Activated B cell treated with CpG ODN at 0.5 μM for 24 hours (primary cell): ENCODE measurements at regions not wholly inside any gene's neighbourhood (a gene's known extent, or its start where the extent isn't known, plus 50 kb on each side); places are given as distances from the start of the nearest gene placed in this dataset.

ENCODE experiments used
- ATAC-seq: fragments of 200-7000 bp; cut with Tn5 transposase; one replicate; pipeline ENCODE4 v1.10.0; 2021; ENCODE audit warnings: low read depth, mild to moderate bottlenecking, moderate library complexity
- CTCF ChIA-PET: fragments of 350-600 bp; sonication (Branson Sonifier 250); formaldehyde crosslinking; loops from one replicate; lab custom pipeline; 2021; ENCODE audit warnings: antibody characterized with exemption; lab: Charles Lee
- POLR2A ChIA-PET: fragments of 350-600 bp; sonication (Branson Sonifier 250); formaldehyde crosslinking; loops from one replicate; lab custom pipeline; 2021; ENCODE audit warnings: antibody characterized with exemption; lab: Charles Lee
- DNase-seq: peaks from one replicate; pipeline ENCODE4 v3.0.0; 2022
- H3K27ac Mint-ChIP-seq: one replicate; pipeline ENCODE4 v1.8.0; 2020; ENCODE audit warnings: mixed read lengths
- H3K27me3 Mint-ChIP-seq: one replicate; pipeline ENCODE4 v1.8.0; 2021; ENCODE audit warnings: mixed read lengths
- H3K36me3 Mint-ChIP-seq: one replicate; pipeline ENCODE4 v1.8.0; 2021; ENCODE audit warnings: low read depth, mixed read lengths
- H3K4me1 Mint-ChIP-seq: one replicate; pipeline ENCODE4 v1.8.0; 2021; ENCODE audit warnings: mixed read lengths
- H3K4me3 Mint-ChIP-seq: one replicate; pipeline ENCODE4 v1.8.0; 2020; ENCODE audit warnings: mild to moderate bottlenecking, mixed read lengths
- H3K9me3 Mint-ChIP-seq: one replicate; pipeline ENCODE4 v1.8.0; 2020; ENCODE audit warnings: mixed read lengths
- intact Hi-C: fragments of 100-400 bp; cut with micrococcal nuclease; formaldehyde crosslinking; loops from one replicate; pipeline ENCODE4 v1.15.1; 2024
- TF ChIP-seq, protein P1 (sequence below): fragments of 200-600 bp; IDR thresholded peaks from one replicate; pipeline ENCODE4 v1.8.0; 2022; ENCODE audit warnings: antibody characterized with exemption, mild to moderate bottlenecking

DNA sequence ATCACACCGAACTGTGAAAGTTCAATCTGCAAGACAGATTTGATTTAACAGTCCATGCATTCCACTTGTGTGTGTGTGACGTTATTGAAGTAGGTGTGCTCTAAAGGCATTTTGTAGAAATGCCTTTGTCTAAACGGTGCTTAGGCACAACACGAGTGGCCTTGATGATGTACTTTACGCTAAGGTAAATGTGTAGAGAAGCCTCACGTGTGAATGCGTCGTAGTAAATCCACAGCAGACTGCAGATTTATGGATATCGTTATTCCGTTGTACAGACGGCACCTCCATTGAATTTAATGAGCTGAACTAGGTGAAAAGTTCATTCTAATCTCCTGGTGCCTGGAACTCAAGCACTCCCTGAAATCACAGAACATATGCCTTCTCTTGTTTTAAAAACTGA, 202.8 kb upstream of the STXBP6 start:
- Mint-ChIP-seq H3K36me3 (no peaks in the 10 kb centered on the region), H3K4me3 (no peak overlapping the region), H3K27ac (no peak overlapping the region), H3K9me3 (no peaks in the 10 kb centered on the region), H3K4me1 (no peaks in the 10 kb centered on the region), H3K27me3 (no peaks in the 10 kb centered on the region)
- POLR2A ChIA-PET, result no interaction called here
- TF ChIP-seq, protein P1, sequence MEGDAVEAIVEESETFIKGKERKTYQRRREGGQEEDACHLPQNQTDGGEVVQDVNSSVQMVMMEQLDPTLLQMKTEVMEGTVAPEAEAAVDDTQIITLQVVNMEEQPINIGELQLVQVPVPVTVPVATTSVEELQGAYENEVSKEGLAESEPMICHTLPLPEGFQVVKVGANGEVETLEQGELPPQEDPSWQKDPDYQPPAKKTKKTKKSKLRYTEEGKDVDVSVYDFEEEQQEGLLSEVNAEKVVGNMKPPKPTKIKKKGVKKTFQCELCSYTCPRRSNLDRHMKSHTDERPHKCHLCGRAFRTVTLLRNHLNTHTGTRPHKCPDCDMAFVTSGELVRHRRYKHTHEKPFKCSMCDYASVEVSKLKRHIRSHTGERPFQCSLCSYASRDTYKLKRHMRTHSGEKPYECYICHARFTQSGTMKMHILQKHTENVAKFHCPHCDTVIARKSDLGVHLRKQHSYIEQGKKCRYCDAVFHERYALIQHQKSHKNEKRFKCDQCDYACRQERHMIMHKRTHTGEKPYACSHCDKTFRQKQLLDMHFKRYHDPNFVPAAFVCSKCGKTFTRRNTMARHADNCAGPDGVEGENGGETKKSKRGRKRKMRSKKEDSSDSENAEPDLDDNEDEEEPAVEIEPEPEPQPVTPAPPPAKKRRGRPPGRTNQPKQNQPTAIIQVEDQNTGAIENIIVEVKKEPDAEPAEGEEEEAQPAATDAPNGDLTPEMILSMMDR, result no peak
- ATAC-seq (no peak), DNase-seq (no peak)
- CTCF ChIA-PET, result no interaction called here
- intact Hi-C loops, result no loop called here

DNA sequence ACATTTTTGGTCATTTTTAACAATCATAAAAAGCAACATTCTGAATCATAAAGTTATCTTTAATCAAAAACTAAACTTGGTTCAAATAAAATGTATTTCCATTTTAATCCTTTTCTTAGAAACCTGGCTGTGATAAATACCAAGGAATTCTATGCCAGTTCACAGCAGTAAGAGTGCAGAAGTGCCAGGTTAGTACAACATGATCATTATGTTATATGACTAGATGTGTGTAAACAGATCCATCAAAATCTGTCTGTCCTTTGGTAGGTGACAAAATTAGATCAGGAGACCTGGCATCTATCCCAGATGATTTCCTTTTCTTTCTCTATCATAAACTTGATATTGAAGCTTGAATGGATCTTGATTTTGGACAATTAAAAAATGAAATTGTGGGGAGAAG, 200.6 kb upstream of the STXBP6 start:
- intact Hi-C loops, result no loop called here
- H3K4me1 Mint-ChIP-seq, result no peaks in the 10 kb centered on the region
- H3K36me3 Mint-ChIP-seq, result no peaks in the 10 kb centered on the region
- ATAC-seq (no peak), DNase-seq (no peak)
- H3K27ac Mint-ChIP-seq, result no peak overlapping the region
- ChIA-PET CTCF (no interaction called here), POLR2A (no interaction called here)
- no peaks in the 10 kb centered on the region for H3K27me3 Mint-ChIP-seq
- H3K4me3 Mint-ChIP-seq, result no peak overlapping the region
- H3K9me3 Mint-ChIP-seq, result no peaks in the 10 kb centered on the region
- TF ChIP-seq, protein P1, result no peak

DNA sequence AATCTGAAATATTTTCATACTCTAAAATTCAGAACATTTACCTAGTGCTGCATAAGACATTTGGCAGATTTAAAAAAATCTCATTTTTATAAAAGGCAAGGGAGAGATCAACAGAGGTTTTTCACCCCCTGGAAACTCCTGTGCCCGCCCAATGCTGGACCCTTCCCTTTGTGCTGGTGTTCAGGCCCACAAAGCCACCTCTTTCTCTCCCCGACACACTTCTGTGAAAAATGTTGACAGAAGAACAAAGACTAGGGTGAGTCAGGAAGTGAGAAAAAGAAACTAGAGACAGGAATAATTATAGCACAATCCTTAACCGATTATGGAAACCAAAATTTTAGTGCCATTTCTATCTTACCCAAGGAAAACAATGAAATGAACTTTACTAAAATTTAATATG, 197.7 kb upstream of the STXBP6 start:
- DNase-seq, result no peak
- peaks cover 3% of the 10 kb centered on the region for H3K9me3 Mint-ChIP-seq
- H3K4me3 Mint-ChIP-seq, result no peak overlapping the region
- no peaks in the 10 kb centered on the region for H3K4me1 Mint-ChIP-seq
- intact Hi-C loops, result no loop called here
- ATAC-seq, result no peak
- no peak overlapping the region for H3K27ac Mint-ChIP-seq
- CTCF ChIA-PET, result no interaction called here
- no peaks in the 10 kb centered on the region for H3K27me3 Mint-ChIP-seq
- TF ChIP-seq, protein P1, result no peak
- no peaks in the 10 kb centered on the region for H3K36me3 Mint-ChIP-seq
- POLR2A ChIA-PET, result no interaction called here

DNA sequence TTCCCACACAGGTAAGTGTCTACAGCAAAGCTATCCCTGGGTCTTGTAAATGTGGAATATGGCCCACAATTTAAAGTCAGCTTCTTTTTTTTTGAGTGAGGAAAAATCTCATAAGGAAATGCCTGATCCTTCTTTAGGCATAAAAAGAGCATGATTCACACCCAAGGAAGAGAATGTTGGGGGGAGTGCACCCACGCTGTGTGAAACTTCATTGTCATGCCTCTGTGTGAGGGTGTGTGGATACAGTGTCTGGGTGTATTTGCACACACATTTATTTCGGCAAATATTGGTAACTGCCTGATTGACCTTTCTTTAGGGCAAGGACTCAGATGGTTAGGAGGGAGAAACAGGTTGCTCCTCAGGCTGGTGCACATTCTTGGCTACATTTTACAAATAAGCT, 196.8 kb upstream of the STXBP6 start:
- ChIA-PET CTCF (no interaction called here), POLR2A (no interaction called here)
- TF ChIP-seq, protein P1, result no peak
- H3K36me3 Mint-ChIP-seq, result no peaks in the 10 kb centered on the region
- intact Hi-C loops, result no loop called here
- no peaks in the 10 kb centered on the region for H3K4me1 Mint-ChIP-seq
- H3K27me3 Mint-ChIP-seq, result no peaks in the 10 kb centered on the region
- DNase-seq (no peak), ATAC-seq (no peak)
- no peak overlapping the region for H3K27ac Mint-ChIP-seq
- peaks cover 3% of the 10 kb centered on the region for H3K9me3 Mint-ChIP-seq
- H3K4me3 Mint-ChIP-seq, result no peak overlapping the region

DNA sequence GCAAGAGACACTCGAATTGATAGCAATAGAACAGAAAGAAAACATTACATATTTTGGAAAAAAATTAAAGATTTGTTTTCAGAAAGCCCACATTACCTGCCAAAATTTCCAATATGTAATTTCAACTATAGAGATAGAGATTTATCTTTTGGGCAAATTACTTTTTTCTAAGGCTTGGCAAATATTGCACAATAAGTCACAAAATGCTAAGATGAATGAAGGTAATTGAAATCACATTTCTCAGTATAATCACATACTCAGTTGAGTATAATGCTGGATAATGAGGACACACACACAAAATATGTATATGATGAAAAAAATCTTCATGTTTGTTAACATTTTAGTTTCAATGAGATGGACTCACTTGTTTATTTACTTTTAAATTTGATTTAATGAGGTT, 189.2 kb upstream of the STXBP6 start:
- no peaks in the 10 kb centered on the region for H3K36me3 Mint-ChIP-seq
- ChIA-PET POLR2A (no interaction called here), CTCF (no interaction called here)
- intact Hi-C loops, result no loop called here
- TF ChIP-seq, protein P1, result no peak
- H3K27ac Mint-ChIP-seq, result no peak overlapping the region
- H3K27me3 Mint-ChIP-seq, result no peaks in the 10 kb centered on the region
- DNase-seq, result no peak
- no peaks in the 10 kb centered on the region for H3K4me1 Mint-ChIP-seq
- ATAC-seq, result no peak
- H3K4me3 Mint-ChIP-seq, result no peak overlapping the region
- peaks cover 2% of the 10 kb centered on the region for H3K9me3 Mint-ChIP-seq
